PC-3 (cell line): ENCODE measurements at regions not wholly inside any gene's neighbourhood (a gene's known extent, or its start where the extent isn't known, plus 50 kb on each side); places are given as distances from the start of the nearest gene placed in this dataset.
"Not testable (repeated sequence)": the region's sequence is repeated elsewhere in the genome, so short reads cannot be mapped to it uniquely, and the experiment has no call there.

Source experiments
- EZH2 ChIP-seq: fragments of 300-600 bp; sonication (generic); IDR thresholded peaks from one replicate; pipeline ENCODE4 v1.6.1; 2017; ENCODE audit warnings: antibody characterized with exemption, mild to moderate bottlenecking, low read length; ENCODE audit not compliant: unreplicated experiment
- TF ChIP-seq, protein P1 (sequence below): fragments of 300-600 bp; sonication (generic); conservative IDR thresholded peaks from 2 replicates; pipeline ENCODE4 v1.5.1; 2017; ENCODE audit warnings: antibody characterized with exemption, low read depth, mild to moderate bottlenecking, low read length

DNA sequence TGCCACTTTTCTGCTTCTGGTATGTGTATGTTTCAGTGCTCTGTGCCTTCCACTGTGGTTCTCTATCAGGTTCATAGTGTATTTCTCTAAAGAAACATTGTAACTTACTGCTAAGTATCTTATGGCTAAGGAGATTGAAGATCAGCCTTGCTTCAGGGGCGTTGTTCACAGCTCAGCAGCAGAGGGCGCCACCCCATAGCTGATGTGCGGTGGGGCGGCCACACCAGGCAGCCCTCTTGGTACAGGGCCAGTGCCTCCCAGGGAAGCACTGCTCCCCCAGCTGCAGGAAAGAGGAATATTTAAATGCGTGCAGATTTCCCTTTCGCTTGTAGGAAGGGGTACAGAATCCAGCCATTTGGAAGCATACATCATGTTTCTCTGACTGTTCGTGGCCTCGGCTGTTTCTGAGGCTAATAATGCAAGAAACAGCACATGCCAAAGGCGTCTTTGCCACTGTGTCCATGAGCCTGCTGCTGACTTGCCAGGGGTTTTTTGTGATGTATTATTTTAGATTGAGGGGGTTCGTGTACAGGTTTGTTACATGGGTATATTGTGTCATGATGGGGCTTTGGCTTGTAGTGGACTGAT lies 96.7 kb downstream of the TBC1D26 start:
- TF ChIP-seq EZH2, result not testable (repeated sequence)
- TF ChIP-seq, protein P1, sequence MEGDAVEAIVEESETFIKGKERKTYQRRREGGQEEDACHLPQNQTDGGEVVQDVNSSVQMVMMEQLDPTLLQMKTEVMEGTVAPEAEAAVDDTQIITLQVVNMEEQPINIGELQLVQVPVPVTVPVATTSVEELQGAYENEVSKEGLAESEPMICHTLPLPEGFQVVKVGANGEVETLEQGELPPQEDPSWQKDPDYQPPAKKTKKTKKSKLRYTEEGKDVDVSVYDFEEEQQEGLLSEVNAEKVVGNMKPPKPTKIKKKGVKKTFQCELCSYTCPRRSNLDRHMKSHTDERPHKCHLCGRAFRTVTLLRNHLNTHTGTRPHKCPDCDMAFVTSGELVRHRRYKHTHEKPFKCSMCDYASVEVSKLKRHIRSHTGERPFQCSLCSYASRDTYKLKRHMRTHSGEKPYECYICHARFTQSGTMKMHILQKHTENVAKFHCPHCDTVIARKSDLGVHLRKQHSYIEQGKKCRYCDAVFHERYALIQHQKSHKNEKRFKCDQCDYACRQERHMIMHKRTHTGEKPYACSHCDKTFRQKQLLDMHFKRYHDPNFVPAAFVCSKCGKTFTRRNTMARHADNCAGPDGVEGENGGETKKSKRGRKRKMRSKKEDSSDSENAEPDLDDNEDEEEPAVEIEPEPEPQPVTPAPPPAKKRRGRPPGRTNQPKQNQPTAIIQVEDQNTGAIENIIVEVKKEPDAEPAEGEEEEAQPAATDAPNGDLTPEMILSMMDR, result peak; percentile 80
